DMS79 treated with DMSO at 0.1 percent for 48 hours (cell line): ENCODE measurements at regions not wholly inside any gene's neighbourhood (a gene's known extent, or its start where the extent isn't known, plus 50 kb on each side); places are given as distances from the start of the nearest gene placed in this dataset.
A peak's percentile ranks its signal among the peaks of the same experiment; 100 is the strongest.

ENCODE experiments used
- DNase-seq: peaks from one replicate; lab custom pipeline; 2025; lab: John Stamatoyannopoulos, UW

- no peak for DNase-seq
Observed at GRCh38 chr1:217373761-217374701, 256.9 kb downstream of the GPATCH2 start.

GRCh38 chr1:217372049-217372970 lies 258.6 kb downstream of the GPATCH2 start:
- DNase-seq = no peak

GRCh38 chr1:217370757-217371156 lies 260.1 kb downstream of the GPATCH2 start:
- DNase-seq = no peak

- DNase-seq = no peak
Observed at GRCh38 chr1:217369996-217370551, 260.8 kb downstream of the GPATCH2 start.

GRCh38 chr1:217369271-217369981 lies 261.5 kb downstream of the GPATCH2 start:
- no peak for DNase-seq

GRCh38 chr1:217364220-217364619 lies 266.7 kb downstream of the GPATCH2 start:
- DNase-seq = no peak

GRCh38 chr1:217363319-217363718 lies 267.6 kb downstream of the GPATCH2 start:
- no peak for DNase-seq

GRCh38 chr1:217360510-217360909 lies 270.4 kb downstream of the GPATCH2 start:
- DNase-seq = no peak

- no peak for DNase-seq
Observed at GRCh38 chr1:217354895-217355294, 276.0 kb downstream of the GPATCH2 start.

GRCh38 chr1:217348960-217349664 lies 281.8 kb downstream of the GPATCH2 start:
- no peak for DNase-seq

- no peak for DNase-seq
Observed at GRCh38 chr1:217344712-217345111, 286.2 kb downstream of the GPATCH2 start.

- DNase-seq = peak; percentile 43
Observed at GRCh38 chr1:217343907-217344306, 287.0 kb downstream of the GPATCH2 start.

GRCh38 chr1:217342105-217342504 lies 288.8 kb downstream of the GPATCH2 start:
- no peak for DNase-seq

GRCh38 chr1:217336724-217337123 lies 294.2 kb downstream of the GPATCH2 start:
- DNase-seq = no peak

- no peak for DNase-seq
Observed at GRCh38 chr1:217333939-217334338, 297.0 kb downstream of the GPATCH2 start.

- no peak for DNase-seq
Observed at GRCh38 chr1:217332431-217333065, 298.3 kb downstream of the GPATCH2 start.

- no peak for DNase-seq
Observed at GRCh38 chr1:217331698-217332097, 299.2 kb downstream of the GPATCH2 start.

GRCh38 chr1:217327901-217328300 lies 303.0 kb downstream of the GPATCH2 start:
- DNase-seq = no peak

- DNase-seq = no peak
Observed at GRCh38 chr1:217322834-217323233, 308.1 kb downstream of the GPATCH2 start.

GRCh38 chr1:217315346-217315745 lies 315.5 kb downstream of the GPATCH2 start:
- DNase-seq = no peak

GRCh38 chr1:217313096-217313495 lies 317.8 kb downstream of the GPATCH2 start:
- no peak for DNase-seq
